NCI-H460 (cell line): ENCODE measurements at regions not wholly inside any gene's neighbourhood (a gene's known extent, or its start where the extent isn't known, plus 50 kb on each side); places are given as distances from the start of the nearest gene placed in this dataset.
"Not testable (repeated sequence)": the region's sequence is repeated elsewhere in the genome, so short reads cannot be mapped to it uniquely, and the experiment has no call there.

Experiments
- DNase-seq: peaks from one replicate; pipeline ENCODE4 v3.0.0-alpha.2; 2016; ENCODE audit warnings: low read depth; ENCODE audit errors: extremely low read depth

GRCh38 chr14:89572596-89573398 lies 155.8 kb upstream of the FOXN3 start:
- no peak for DNase-seq

- no peak for DNase-seq
Measured at GRCh38 chr14:89571491-89571890, 154.5 kb upstream of the FOXN3 start.

GRCh38 chr14:89566644-89567415 lies 149.8 kb upstream of the FOXN3 start:
- DNase-seq: no peak

GRCh38 chr14:89566180-89566579 lies 149.1 kb upstream of the FOXN3 start:
- DNase-seq: no peak

- DNase-seq: no peak
Measured at GRCh38 chr14:89565607-89566006, 148.6 kb upstream of the FOXN3 start.

- no peak for DNase-seq
Measured at GRCh38 chr14:89564989-89565388, 148.0 kb upstream of the FOXN3 start.

GRCh38 chr14:89564286-89564957 lies 147.4 kb upstream of the FOXN3 start:
- DNase-seq: no peak

- no peak for DNase-seq
Measured at GRCh38 chr14:89563471-89563870, 146.4 kb upstream of the FOXN3 start.

GRCh38 chr14:89551955-89552354 lies 134.9 kb upstream of the FOXN3 start:
- DNase-seq: no peak

GRCh38 chr14:89551432-89551831 lies 134.4 kb upstream of the FOXN3 start:
- DNase-seq: no peak

- DNase-seq: no peak
Measured at GRCh38 chr14:89550821-89551220, 133.8 kb upstream of the FOXN3 start.

GRCh38 chr14:89549381-89550125 lies 132.5 kb upstream of the FOXN3 start:
- DNase-seq: no peak

GRCh38 chr14:89547047-89547446 lies 130.0 kb upstream of the FOXN3 start:
- DNase-seq: not testable (repeated sequence)

- DNase-seq: no peak
Measured at GRCh38 chr14:89544636-89545301, 127.7 kb upstream of the FOXN3 start.

GRCh38 chr14:89543425-89543790 lies 126.4 kb upstream of the FOXN3 start:
- DNase-seq: no peak

GRCh38 chr14:89542786-89543424 lies 125.9 kb upstream of the FOXN3 start:
- DNase-seq: no peak

GRCh38 chr14:89540830-89541470 lies 123.9 kb upstream of the FOXN3 start:
- DNase-seq: no peak

GRCh38 chr14:89540009-89540829 lies 123.2 kb upstream of the FOXN3 start:
- no peak for DNase-seq
